Esophagus squamous epithelium (tissue), 4 donors: ENCODE measurements at regions not wholly inside any gene's neighbourhood (a gene's known extent, or its start where the extent isn't known, plus 50 kb on each side); places are given as distances from the start of the nearest gene placed in this dataset.

ENCODE experiments used
- POLR2A ChIP-seq, 4 donors: fragments of 450-650 bp; IDR thresholded peaks; one replicate each; pipeline ENCODE4 v1.6.1; 2017; ENCODE audit warnings: antibody characterized with exemption in 4 of 4, mild to moderate bottlenecking in 4 of 4, moderate library complexity in 3 of 4
- TF ChIP-seq, protein P1 (sequence below), 6 experiments: fragments of 450-650 bp in 4 of 6; fragments of 200-600 bp in 2 of 6; sonication (generic) in 2 of 6; IDR thresholded peaks; one replicate each; pipeline ENCODE4 v1.5.1; 2016 to 2019; ENCODE audit warnings: antibody characterized with exemption in 6 of 6, mild to moderate bottlenecking in 4 of 6, moderate library complexity in 4 of 6

GRCh38 chr18:73218293-73218692 lies 350.5 kb upstream of the NETO1 start:
- TF ChIP-seq POLR2A (IDR thresholded peaks at IDR 0.05): no peak
- TF ChIP-seq, protein P1, sequence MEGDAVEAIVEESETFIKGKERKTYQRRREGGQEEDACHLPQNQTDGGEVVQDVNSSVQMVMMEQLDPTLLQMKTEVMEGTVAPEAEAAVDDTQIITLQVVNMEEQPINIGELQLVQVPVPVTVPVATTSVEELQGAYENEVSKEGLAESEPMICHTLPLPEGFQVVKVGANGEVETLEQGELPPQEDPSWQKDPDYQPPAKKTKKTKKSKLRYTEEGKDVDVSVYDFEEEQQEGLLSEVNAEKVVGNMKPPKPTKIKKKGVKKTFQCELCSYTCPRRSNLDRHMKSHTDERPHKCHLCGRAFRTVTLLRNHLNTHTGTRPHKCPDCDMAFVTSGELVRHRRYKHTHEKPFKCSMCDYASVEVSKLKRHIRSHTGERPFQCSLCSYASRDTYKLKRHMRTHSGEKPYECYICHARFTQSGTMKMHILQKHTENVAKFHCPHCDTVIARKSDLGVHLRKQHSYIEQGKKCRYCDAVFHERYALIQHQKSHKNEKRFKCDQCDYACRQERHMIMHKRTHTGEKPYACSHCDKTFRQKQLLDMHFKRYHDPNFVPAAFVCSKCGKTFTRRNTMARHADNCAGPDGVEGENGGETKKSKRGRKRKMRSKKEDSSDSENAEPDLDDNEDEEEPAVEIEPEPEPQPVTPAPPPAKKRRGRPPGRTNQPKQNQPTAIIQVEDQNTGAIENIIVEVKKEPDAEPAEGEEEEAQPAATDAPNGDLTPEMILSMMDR (IDR thresholded peaks at IDR 0.05): no peak
